GM18511 (cell line): ENCODE measurements at regions not wholly inside any gene's neighbourhood (a gene's known extent, or its start where the extent isn't known, plus 50 kb on each side); places are given as distances from the start of the nearest gene placed in this dataset.

Experiments used
- ATAC-seq: cut with Tn5 transposase; IDR thresholded peaks from one replicate; pipeline ENCODE4 v1.9.1; 2021; ENCODE audit warnings: mild to moderate bottlenecking, moderate library complexity; ENCODE audit not compliant: unreplicated experiment

DNA sequence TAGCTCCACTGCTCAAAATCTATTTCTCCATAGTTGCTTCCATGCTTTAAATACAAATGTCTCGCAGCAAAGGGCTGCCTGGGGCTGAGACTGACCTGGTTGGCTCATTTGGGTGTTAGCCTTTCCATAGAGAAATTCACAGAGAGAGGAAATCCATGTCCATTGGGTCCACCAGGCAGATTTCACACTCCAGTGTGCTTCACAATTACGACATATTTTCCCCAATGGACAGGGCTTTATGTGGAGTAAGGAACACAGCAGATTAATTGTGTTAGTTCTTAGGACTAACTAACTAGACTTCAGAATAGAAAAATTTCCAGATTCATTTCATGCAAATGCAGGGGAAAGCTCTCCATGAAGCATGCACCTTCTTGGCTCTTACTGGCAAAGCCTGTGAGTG is 180.7 kb downstream of the FBXO15 start:
- no peak for ATAC-seq

GRCh38 chr18:73962256-73962655 is 185.4 kb downstream of the FBXO15 start:
- ATAC-seq = no peak

DNA sequence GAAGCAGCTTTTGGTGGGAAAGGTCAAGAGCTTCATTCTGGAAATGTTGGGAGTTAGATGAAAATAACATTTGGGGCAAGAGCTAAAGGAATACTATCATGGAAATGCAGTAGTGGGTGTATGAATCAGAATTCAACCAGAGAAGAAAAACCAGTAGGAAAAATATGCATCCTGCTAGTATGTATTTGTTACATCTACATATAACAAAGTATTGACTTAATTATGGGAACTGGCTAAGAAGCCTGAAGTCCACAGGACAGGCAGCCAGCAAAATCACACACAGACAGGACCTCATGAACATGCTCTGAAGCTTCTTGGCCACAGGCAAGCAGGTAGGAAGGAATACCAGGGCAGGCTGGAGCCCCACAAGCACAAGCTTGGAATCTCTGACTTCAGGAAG is 185.8 kb downstream of the FBXO15 start:
- no peak for ATAC-seq

DNA sequence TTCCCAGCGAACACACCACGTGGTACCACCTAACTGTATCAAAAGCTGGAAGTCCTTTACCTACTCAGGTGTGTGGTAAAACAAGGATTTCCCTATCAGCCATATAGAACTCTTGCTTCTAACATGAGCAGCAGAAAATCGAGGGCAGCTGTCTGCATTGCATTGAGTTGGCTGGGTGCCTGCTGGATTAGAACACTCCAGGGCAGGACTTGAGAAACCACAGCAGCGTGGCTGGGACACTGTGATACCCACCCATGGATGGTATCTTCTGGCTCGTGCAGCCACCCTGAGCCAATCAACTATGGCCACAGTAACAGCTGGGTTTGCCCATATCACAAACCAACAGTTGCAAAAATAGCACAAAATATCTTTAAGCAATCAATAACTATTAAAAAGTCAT is 188.3 kb downstream of the FBXO15 start:
- no peak for ATAC-seq

GRCh38 chr18:73954268-73954667 is 193.4 kb downstream of the FBXO15 start:
- ATAC-seq = no peak

DNA sequence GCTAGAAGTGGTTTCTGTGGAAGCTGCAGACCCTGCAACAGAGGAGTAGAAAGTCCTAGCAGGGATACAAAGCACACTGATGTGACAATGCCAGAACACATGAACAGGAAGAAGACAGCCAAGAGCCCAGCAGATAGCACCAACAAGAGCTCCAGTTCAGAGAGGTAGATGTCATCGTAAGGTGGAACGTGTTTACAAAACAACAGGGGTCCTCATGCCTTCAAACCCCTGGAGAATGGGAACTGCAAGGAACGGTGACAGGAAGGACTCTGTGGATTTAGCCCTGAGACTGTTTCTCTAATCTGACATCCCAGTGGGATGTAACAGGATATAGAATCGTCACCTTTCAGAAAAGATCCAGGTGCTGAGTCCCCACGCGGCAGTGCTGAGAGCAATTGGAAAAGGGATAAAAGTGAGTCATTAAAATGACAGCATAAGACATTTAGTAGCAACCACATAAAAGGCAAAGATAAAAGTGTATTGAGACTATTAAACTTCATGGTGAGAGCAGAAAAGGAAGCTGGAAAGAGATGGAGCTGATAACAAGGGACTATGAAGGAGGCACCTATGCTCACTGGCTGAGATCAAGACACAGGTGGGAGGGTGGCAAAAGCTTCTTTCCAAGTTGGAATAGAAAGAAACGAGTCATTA is 195.2 kb downstream of the FBXO15 start:
- no peak for ATAC-seq

- ATAC-seq = no peak
Measured at GRCh38 chr18:73950116-73950700, 197.4 kb downstream of the FBXO15 start.

DNA sequence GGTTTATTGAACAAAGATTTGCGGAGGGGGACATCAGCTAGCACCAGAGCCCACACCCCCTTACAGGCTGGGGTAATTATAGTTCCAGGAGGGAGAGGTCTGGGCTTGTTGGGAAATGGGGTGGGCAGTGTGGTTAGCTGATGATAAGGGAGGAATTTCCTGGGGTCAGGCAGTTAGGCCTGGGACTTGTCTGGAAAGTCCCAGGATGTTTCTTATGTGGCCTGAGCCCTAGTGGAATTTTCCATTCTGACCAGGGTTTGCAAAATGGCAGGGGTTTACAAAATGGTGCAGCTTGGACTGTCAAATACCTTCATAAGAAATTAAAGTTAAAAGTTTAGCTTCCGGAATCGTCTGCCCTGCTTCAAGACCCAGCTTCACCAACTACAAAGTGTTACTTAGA is 199.1 kb downstream of the FBXO15 start:
- no peak for ATAC-seq

GRCh38 chr18:73948084-73948483 is 199.6 kb downstream of the FBXO15 start:
- ATAC-seq = no peak

DNA sequence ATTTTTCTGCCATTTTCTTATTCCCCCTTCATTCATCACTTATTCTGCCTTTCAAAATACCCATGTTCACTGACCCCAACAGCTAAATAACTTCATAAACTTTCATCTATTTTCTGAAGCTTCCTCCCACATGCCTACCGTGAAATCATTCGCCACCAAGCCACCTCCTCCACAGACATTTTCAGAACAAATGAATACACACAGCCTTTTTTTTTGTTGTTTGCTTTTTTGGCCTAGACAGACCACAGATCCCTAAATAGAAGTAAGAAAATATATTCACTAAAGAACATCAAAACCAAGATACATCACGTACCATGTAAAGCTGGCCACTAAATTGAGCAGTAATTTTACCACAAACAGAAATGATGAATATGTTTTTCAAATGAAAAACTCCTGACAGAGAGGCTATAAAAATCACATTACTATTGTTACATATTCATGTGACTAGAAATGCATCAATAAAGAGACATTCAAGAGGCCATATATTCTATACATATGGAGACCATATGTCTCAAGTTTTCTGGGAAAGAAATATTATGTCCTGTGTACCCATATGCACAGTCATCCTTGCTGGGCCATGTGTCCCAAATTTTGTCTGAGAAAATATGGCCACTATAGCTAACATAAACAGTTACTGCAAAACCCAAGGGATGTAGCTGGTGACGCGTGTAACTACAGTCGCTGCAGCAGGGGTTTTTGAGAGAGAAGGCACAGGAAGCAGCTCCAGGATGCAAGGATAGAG is 200.3 kb downstream of the FBXO15 start:
- ATAC-seq = no peak

DNA sequence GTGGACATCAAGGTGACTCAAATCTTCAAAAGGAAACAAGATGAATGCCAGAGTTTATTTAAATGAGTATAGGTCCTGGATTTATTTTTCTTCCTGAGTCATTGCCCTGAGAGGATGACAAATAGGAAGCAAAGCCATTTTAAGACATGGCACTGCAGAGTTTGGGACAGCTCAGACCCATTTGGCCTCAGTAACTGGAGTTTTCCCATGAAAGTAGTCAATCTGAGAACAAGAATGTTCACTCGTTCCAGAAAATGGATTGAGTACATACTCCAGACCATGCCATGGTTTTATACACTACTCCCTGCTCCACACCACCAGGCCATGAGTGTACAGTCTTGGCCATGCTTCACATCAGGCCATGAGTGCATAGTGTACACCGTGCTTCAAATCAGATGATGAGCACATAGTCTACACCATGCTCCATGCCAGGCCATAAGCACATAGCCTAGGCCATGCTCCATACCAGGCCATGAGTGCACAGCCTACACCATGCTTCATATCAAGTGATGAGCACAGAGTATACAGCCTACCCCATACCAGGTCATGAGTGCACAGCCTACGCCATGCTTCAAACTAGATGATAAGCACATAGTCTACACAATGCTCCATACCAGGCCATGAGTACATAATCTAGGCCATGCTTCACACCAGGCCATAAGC is 202.4 kb downstream of the FBXO15 start:
- ATAC-seq = no peak

GRCh38 chr18:73944715-73945114 is 202.9 kb downstream of the FBXO15 start:
- ATAC-seq = no peak

- no peak for ATAC-seq
Measured at GRCh38 chr18:73943763-73944162, 203.9 kb downstream of the FBXO15 start.

- no peak for ATAC-seq
Measured at GRCh38 chr18:73942956-73943355, 204.7 kb downstream of the FBXO15 start.

DNA sequence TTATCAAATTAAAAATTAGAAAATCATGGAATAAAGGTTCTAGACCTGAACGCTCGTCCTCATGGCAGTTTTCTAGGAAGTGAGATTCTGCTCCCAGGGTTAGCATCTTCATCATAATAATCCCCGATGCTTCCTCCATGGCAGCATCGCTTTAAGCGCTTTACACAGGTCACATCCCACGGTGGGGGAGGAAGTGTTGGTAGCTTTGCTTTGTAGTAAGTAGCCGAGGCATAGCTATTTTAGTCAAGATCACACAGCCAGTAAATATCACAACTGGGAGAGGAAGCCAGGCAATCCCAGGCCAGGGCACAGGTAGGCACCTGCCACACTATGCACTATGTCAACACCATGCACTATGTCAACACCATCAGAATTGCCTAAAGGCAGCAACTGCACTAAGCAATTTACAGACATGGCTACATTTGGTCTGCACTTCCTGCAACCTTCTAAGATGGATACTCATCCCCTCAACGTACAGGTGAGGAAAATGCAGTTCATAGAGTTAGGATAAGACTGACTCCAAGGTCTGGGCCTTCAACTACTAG is 205.5 kb downstream of the FBXO15 start:
- no peak for ATAC-seq

- ATAC-seq = no peak
Measured at GRCh38 chr18:73940721-73941120, 206.9 kb downstream of the FBXO15 start.

GRCh38 chr18:73939391-73939790 is 208.2 kb downstream of the FBXO15 start:
- ATAC-seq = no peak

DNA sequence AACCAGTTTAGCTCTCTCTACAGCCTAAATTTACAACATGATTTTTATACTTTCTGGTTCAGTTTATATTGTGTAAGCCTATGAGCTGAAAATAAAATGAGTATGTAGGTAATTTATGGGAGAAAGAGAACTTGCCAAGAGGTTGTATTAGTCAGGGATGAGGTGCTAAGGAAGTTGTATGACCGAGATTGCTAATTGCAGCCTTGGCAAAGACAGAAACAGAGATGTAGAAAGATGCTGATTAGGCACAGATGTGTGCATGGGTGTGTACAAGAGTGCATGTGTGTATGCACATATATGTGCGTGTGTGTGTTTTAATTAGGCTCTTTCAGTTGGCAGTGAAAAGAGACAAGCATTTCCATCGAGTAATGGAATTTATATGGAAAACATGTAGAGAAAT is 213.9 kb downstream of the FBXO15 start:
- no peak for ATAC-seq

DNA sequence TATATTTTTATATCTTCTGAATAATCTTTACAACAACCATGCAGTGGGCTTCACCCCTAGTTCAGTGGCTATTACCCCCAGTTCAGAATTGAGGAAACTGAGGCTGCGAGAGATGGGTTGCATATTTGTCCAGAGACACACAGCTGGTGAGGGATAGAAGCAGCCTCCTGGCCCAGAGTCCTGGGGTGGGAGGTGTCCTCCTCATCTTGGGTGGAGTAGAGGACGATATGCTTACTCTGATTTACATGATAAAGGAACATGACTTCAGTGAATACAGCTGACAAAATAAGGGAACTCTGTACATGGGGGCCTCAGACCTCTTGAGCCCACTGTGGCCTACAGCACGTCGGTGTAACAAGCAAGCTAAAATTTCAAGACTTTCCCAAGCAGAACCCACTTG is 214.7 kb downstream of the FBXO15 start:
- ATAC-seq = no peak

DNA sequence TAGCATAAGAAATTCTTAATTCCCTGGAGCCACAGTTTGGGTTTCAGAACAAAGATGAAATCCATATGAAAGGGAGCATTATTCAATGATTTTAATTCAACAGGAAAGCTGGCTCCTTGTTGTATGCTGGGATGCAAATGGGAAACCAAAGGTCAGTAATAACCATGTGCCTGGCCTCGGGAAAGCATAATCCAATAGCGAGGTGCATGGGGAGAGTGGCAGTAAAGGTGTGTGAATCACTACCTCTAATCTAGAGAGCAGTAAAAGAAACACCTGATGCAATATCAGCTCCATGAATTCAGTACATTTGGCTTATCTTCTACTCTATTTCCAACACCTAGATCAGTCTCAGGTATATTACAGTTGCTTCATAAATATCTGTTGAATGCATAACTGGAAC is 220.1 kb downstream of the FBXO15 start:
- ATAC-seq = no peak

- no peak for ATAC-seq
Measured at GRCh38 chr18:73924836-73925235, 222.8 kb downstream of the FBXO15 start.

DNA sequence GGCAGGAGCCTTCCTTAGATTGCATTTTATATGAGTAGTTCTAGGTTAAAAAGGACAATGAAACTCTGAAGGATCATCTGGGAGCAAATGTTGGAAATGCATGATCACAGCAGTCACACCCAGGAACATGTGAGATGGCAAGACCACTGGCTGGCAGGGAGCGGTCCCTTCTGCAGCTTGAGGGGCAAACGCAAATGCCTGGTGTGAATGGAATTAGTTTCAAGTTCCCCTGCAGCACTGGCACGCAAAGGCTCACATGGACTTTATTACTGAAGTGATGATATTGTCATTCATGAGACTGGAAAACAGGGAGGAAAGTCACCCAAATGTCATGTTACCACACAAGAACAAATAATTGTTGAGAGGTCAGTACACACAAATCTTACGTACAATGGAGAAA is 223.3 kb downstream of the FBXO15 start:
- ATAC-seq = no peak
